Psoas muscle (tissue), 7 donors: ENCODE measurements at regions not wholly inside any gene's neighbourhood (a gene's known extent, or its start where the extent isn't known, plus 50 kb on each side); places are given as distances from the start of the nearest gene placed in this dataset.

ENCODE experiments used
- ATAC-seq, 4 donors: fragments of 200-7000 bp; cut with Tn5 transposase; one replicate each; pipeline ENCODE4 v1.9.1; 2020; ENCODE audit warnings: moderate library complexity in 3 of 4, mild to moderate bottlenecking in 2 of 4
- DNase-seq, 2 donors: peaks; one replicate each; pipeline ENCODE4 v3.0.0-alpha.2; 2020
- H3K27ac ChIP-seq: fragments of 200-600 bp; one replicate; pipeline ENCODE4 v1.8.0; 2022
- H3K27me3 ChIP-seq, 3 donors: fragments of 200-600 bp in 1 of 3; one replicate each; pipeline versions ENCODE4 v1.6.1 to v1.8.0; 2013 to 2022; ENCODE audit warnings: low read length in 2 of 3, mild to moderate bottlenecking in 2 of 3, moderate library complexity in 1 of 3; ENCODE audit not compliant: insufficient read depth in 3 of 3
- H3K36me3 ChIP-seq, 2 donors: fragments of 200-600 bp in 1 of 2; one replicate each; pipeline versions ENCODE4 v1.6.1 to v1.8.0; 2013 to 2022; ENCODE audit warnings: low read depth in 1 of 2, mild to moderate bottlenecking in 1 of 2, moderate library complexity in 1 of 2; ENCODE audit not compliant: insufficient read depth in 1 of 2
- H3K4me1 ChIP-seq: fragments of 200-600 bp; one replicate; pipeline ENCODE4 v1.8.0; 2022
- H3K4me3 ChIP-seq: fragments of 200-600 bp; one replicate; pipeline ENCODE4 v1.8.0; 2022; ENCODE audit warnings: mild to moderate bottlenecking
- H3K9me3 ChIP-seq: fragments of 200-600 bp; one replicate; pipeline ENCODE4 v1.8.0; 2022
- CTCF ChIP-seq: fragments of 200-600 bp; IDR thresholded peaks from one replicate; pipeline ENCODE4 v1.8.0; 2022; ENCODE audit warnings: antibody characterized with exemption
- WGBS, 3 donors: extraction: QIAGEN DNeasy Blood & Tissue Kit; methylation state at CpG; one replicate each; pipeline versions ENCODE4 v1.1.6 to v1.1.7; 2013; 5-methylcytosine and 5-hydroxymethylcytosine counted together
- intact Hi-C, 2 donors: fragments of 100-400 bp; cut with DNase I; formaldehyde crosslinking; loops; one replicate each; pipeline versions ENCODE4 v1.11.0 to v1.14.2; 2022
- donor health status: healthy with polysubstance abuse.
- donor health status: DM: no; HTN: no; CAD: no; lungs with moderate emphysema.
- donor health status: Bipolar disorder and iron deficiency.
- donor health status: healthy.
- donor health status: DM: yes; HTN: yes; CAD: no.
- donor health status: DM: no; HTN: no; CAD: no.
- donor health status: DM: yes; HTN: yes; CAD: no.

GRCh38 chr9:29648601-29649000, 2075.3 kb upstream of the C9orf72 start:
- no peaks in the 10 kb centered on the region for H3K4me1 ChIP-seq
- H3K27me3 ChIP-seq = no peaks in the 10 kb centered on the region
- no peaks in the 10 kb centered on the region for H3K9me3 ChIP-seq
- H3K27ac ChIP-seq = no peak overlapping the region
- TF ChIP-seq CTCF = no peak
- ATAC-seq (no peak), DNase-seq (no peak)
- H3K36me3 ChIP-seq = no peaks in the 10 kb centered on the region
- no peak overlapping the region for H3K4me3 ChIP-seq
- intact Hi-C loops = no loop called here

- no peaks in the 10 kb centered on the region for H3K4me1 ChIP-seq
- H3K27ac ChIP-seq = no peak overlapping the region
- WGBS, 3 donors = 80 to 87% (median 80%) methylated on average over 7 of the region's 7 CpGs
- no peaks in the 10 kb centered on the region for H3K36me3 ChIP-seq
- no peak overlapping the region for H3K4me3 ChIP-seq
- no peak for DNase-seq
- H3K27me3 ChIP-seq = no peaks in the 10 kb centered on the region
- intact Hi-C loops = no loop called here
- H3K9me3 ChIP-seq = no peaks in the 10 kb centered on the region
- no peak for ATAC-seq
- no peak for TF ChIP-seq CTCF
Observed at GRCh38 chr9:29656641-29657406, 2083.5 kb upstream of the C9orf72 start.

- Histone ChIP-seq H3K4me3 (no peak overlapping the region), H3K27ac (no peak overlapping the region), H3K27me3 (no peaks in the 10 kb centered on the region), H3K4me1 (no peaks in the 10 kb centered on the region), H3K9me3 (no peaks in the 10 kb centered on the region), H3K36me3 (no peaks in the 10 kb centered on the region)
- no peak for DNase-seq
- WGBS, 3 donors = 80 to 87% (median 85%) methylated on average over 7 of the region's 7 CpGs
- no peak for TF ChIP-seq CTCF
- intact Hi-C loops = no loop called here
- ATAC-seq = no peak
Observed at GRCh38 chr9:29657821-29658220, 2084.5 kb upstream of the C9orf72 start.

GRCh38 chr9:29659014-29659413, 2085.7 kb upstream of the C9orf72 start:
- DNase-seq (no peak), ATAC-seq (no peak)
- Histone ChIP-seq H3K27me3 (no peaks in the 10 kb centered on the region), H3K4me3 (no peak overlapping the region), H3K27ac (no peak overlapping the region), H3K4me1 (no peaks in the 10 kb centered on the region), H3K9me3 (no peaks in the 10 kb centered on the region), H3K36me3 (no peaks in the 10 kb centered on the region)
- 63 to 68% (median 67%) methylated on average over 6 of the region's 6 CpGs for WGBS, 3 donors
- TF ChIP-seq CTCF = no peak
- intact Hi-C loops = no loop called here

GRCh38 chr9:29659736-29660135, 2086.5 kb upstream of the C9orf72 start:
- no peak for ATAC-seq

More at GRCh38 chr9:29659736-29660135, 2086.5 kb upstream of the C9orf72 start:
- H3K4me1 ChIP-seq = no peaks in the 10 kb centered on the region
- no peaks in the 10 kb centered on the region for H3K36me3 ChIP-seq
- 14 to 26% (median 20%) methylated on average over 4 of the region's 4 CpGs for WGBS, 3 donors
- TF ChIP-seq CTCF = no peak
- intact Hi-C loops = no loop called here
- no peaks in the 10 kb centered on the region for H3K27me3 ChIP-seq
- no peak overlapping the region for H3K27ac ChIP-seq
- no peak overlapping the region for H3K4me3 ChIP-seq
- DNase-seq = no peak
- no peaks in the 10 kb centered on the region for H3K9me3 ChIP-seq
